ENCODE measurements at regions not wholly inside any gene's neighbourhood (a gene's known extent, or its start where the extent isn't known, plus 50 kb on each side); places are given as distances from the start of the nearest gene placed in this dataset.

GRCh38 chr3:176399193-176399592, 798.1 kb downstream of the TBL1XR1 start:
- TF ChIP-seq CTCF (IDR thresholded peaks at IDR 0.05 in 4 of 5, conservative IDR thresholded peaks at IDR 0.05 in 1 of 5): no peak
- TF ChIP-seq POLR2A (IDR thresholded peaks at IDR 0.05): no peak

Data from gastrocnemius medialis (tissue), 4 donors.